K562 (cell line): ENCODE measurements at regions not wholly inside any gene's neighbourhood (a gene's known extent, or its start where the extent isn't known, plus 50 kb on each side); places are given as distances from the start of the nearest gene placed in this dataset.
A peak's percentile ranks its signal among the peaks of the same experiment; 100 is the strongest.

Experiments
- ATAC-seq: fragments of 200-7000 bp; cut with Tn5 transposase; 3 replicates; pipeline ENCODE4 v1.9.1; 2020; ENCODE audit warnings: moderate library complexity
- BruUV-seq: library from RNA; stranded (reverse); fragments of 400-500 nt; replicated peaks from 2 replicates; lab custom pipeline; 2021; lab: Mats Ljungman, UMichigan
- CTCF ChIA-PET: fragments of 300-600 bp; formaldehyde crosslinking; extraction: SDS; loops from one replicate; lab custom pipeline; 2021; ENCODE audit warnings: low intra/inter-chr PET ratio; lab: Yijun Ruan, JAX
- POLR2A ChIA-PET: fragments of 300-600, 350-650 bp; sonication (Branson Sonifier 250); formaldehyde crosslinking; extraction: SDS; loops from one replicate; lab custom pipeline; 2021; ENCODE audit warnings: antibody characterized with exemption, inconsistent platforms; lab: Yijun Ruan, JAX
- DNase-seq, 4 experiments: peaks; one replicate each; pipeline versions ENCODE4 v3.0.0 to v3.0.0-alpha.2; 2011 to 2018; ENCODE audit warnings: low spot score in 3 of 4, mixed read lengths in 3 of 4; ENCODE audit errors: extremely low read depth in 1 of 4
- FAIRE-seq: peaks from 2 replicates; lab custom pipeline; 2011; peaks lifted over from hg19 to GRCh38; lab: Jason Lieb, UNC
- H2AFZ ChIP-seq: 2 replicates; pipeline ENCODE4 v1.6.0; 2011; ENCODE audit warnings: low read depth, low read length, control low read depth, inconsistent platforms
- H3K27ac ChIP-seq: fragments of 200-600 bp; 3 replicates; pipeline ENCODE4 v1.8.0; 2011; ENCODE audit warnings: low read depth, mild to moderate bottlenecking, control low read depth, inconsistent platforms, low read length, moderate library complexity, mixed read lengths; ENCODE audit errors: extremely low read depth
- H3K27me3 ChIP-seq, 2 experiments: fragments of 300-600 bp in 1 of 2; 2 replicates in 1 of 2; 3 replicates in 1 of 2; pipeline versions ENCODE4 v1.6.0 to v1.8.0; 2011; ENCODE audit warnings: inconsistent platforms in 2 of 2, low read length in 2 of 2, mild to moderate bottlenecking in 1 of 2, mixed read lengths in 1 of 2, moderate library complexity in 1 of 2; ENCODE audit not compliant: control insufficient read depth in 2 of 2, insufficient read depth in 2 of 2
- H3K36me3 ChIP-seq: fragments of 300-600 bp; 3 replicates; pipeline ENCODE4 v1.8.0; 2011; ENCODE audit warnings: mild to moderate bottlenecking, low read length, inconsistent platforms; ENCODE audit not compliant: control insufficient read depth, insufficient read depth
- H3K4me1 ChIP-seq, 2 experiments: fragments of 200-600 bp in 1 of 2; replicated peaks in 1 of 2; 2 replicates in 1 of 2; 3 replicates in 1 of 2; pipeline versions ENCODE4 v1.5.1 to v1.8.0; 2011; ENCODE audit warnings: inconsistent platforms in 2 of 2, low read length in 2 of 2, mild to moderate bottlenecking in 1 of 2, mixed read lengths in 1 of 2, moderate library complexity in 1 of 2; ENCODE audit not compliant: control insufficient read depth in 2 of 2, insufficient read depth in 2 of 2
- H3K4me2 ChIP-seq: 2 replicates; pipeline ENCODE4 v1.6.1; 2011; ENCODE audit warnings: low read length, control low read depth, inconsistent platforms, mixed read lengths; ENCODE audit not compliant: insufficient read depth
- H3K4me3 ChIP-seq: fragments of 200-600 bp; sonication (generic), shearing (Covaris generic); 2 replicates; pipeline ENCODE4 v1.5.1; 2016; ENCODE audit warnings: control low read depth, inconsistent platforms
- H3K79me2 ChIP-seq: fragments of 200-600 bp; 3 replicates; pipeline ENCODE4 v1.8.0; 2011; ENCODE audit warnings: low read length, inconsistent platforms; ENCODE audit not compliant: control insufficient read depth, insufficient read depth
- H3K9ac ChIP-seq, 2 experiments: 2 replicates each; pipeline versions ENCODE4 v1.6.0 to v1.6.1; 2011; ENCODE audit warnings: low read depth in 2 of 2, low read length in 2 of 2, control low read depth in 1 of 2, inconsistent platforms in 1 of 2, mild to moderate bottlenecking in 1 of 2, mixed read lengths in 1 of 2; ENCODE audit not compliant: insufficient read depth in 1 of 2
- H3K9me1 ChIP-seq: one replicate; pipeline ENCODE4 v1.6.0; 2011; ENCODE audit warnings: inconsistent platforms, mild to moderate bottlenecking, low read length, moderate library complexity; ENCODE audit not compliant: control insufficient read depth, insufficient read depth
- H3K9me3 ChIP-seq: replicated peaks from 2 replicates; pipeline ENCODE4 v1.5.1; 2011; ENCODE audit warnings: low read depth, low read length, inconsistent platforms; ENCODE audit not compliant: control insufficient read depth, insufficient read depth
- H4K20me1 ChIP-seq: replicated peaks from 2 replicates; pipeline ENCODE4 v1.6.1; 2011; ENCODE audit warnings: low read length, inconsistent platforms, mixed read lengths; ENCODE audit not compliant: control insufficient read depth, insufficient read depth
- CREB3 ChIP-seq: fragments of 450-650 bp; conservative IDR thresholded peaks from 2 replicates; pipeline ENCODE4 v1.6.1; 2016; ENCODE audit warnings: missing genetic modification characterization, low read depth, mild to moderate bottlenecking, missing compliant biosample characterization, moderate library complexity
- CREM ChIP-seq: IDR thresholded peaks from 2 replicates; pipeline ENCODE4 v1.6.1; 2014; ENCODE audit warnings: antibody characterized with exemption, low read depth
- DNMT1 ChIP-seq: fragments of 450-650 bp; IDR thresholded peaks from 2 replicates; pipeline ENCODE4 v1.6.1; 2016; ENCODE audit warnings: antibody characterized with exemption, mild to moderate bottlenecking
- FOXA1 ChIP-seq: fragments of 450-650 bp; IDR thresholded peaks from 2 replicates; pipeline ENCODE4 v1.6.1; 2016; ENCODE audit warnings: mild to moderate bottlenecking, borderline replicate concordance
- GATAD2A ChIP-seq: fragments of 450-650 bp; IDR thresholded peaks from 2 replicates; pipeline ENCODE4 v1.6.1; 2017
- KHSRP ChIP-seq: fragments of 450-650 bp; IDR thresholded peaks from 2 replicates; pipeline ENCODE4 v1.6.1; 2017
- MYBL2 ChIP-seq, 2 experiments: fragments of 450-650 bp in 1 of 2; sonication (generic) in 1 of 2; formaldehyde crosslinking in 1 of 2; IDR thresholded peaks; 2 replicates each; pipeline versions ENCODE4 v1.6.1 to v1.8.1; 2017 to 2022; ENCODE audit warnings: borderline replicate concordance in 1 of 2, inconsistent platforms in 1 of 2, low read depth in 1 of 2, mild to moderate bottlenecking in 1 of 2, missing genetic modification reagents in 1 of 2, moderate library complexity in 1 of 2
- NFATC3 ChIP-seq: fragments of 450-650 bp; IDR thresholded peaks from 2 replicates; pipeline ENCODE4 v1.6.1; 2017; ENCODE audit warnings: mild to moderate bottlenecking
- NFIC ChIP-seq: fragments of 450-650 bp; IDR thresholded peaks from 2 replicates; pipeline ENCODE4 v1.6.1; 2017; ENCODE audit warnings: mild to moderate bottlenecking, inconsistent platforms
- NR1H2 ChIP-seq: sonication (generic); formaldehyde crosslinking; IDR thresholded peaks from 2 replicates; pipeline ENCODE4 v1.4.0; 2020; ENCODE audit warnings: mild to moderate bottlenecking, missing genetic modification reagents
- SMAD3 ChIP-seq: fragments of 450-650 bp; formaldehyde crosslinking; conservative IDR thresholded peaks from 2 replicates; pipeline ENCODE4 v1.4.0; 2020; ENCODE audit warnings: mild to moderate bottlenecking
- ZNF146 ChIP-seq: IDR thresholded peaks from one replicate; pipeline ENCODE4 v1.6.1; 2018; ENCODE audit warnings: missing compliant biosample characterization; ENCODE audit not compliant: unreplicated experiment
- ZNF778 ChIP-seq: fragments of 450-650 bp; formaldehyde crosslinking; IDR thresholded peaks from 2 replicates; pipeline ENCODE4 v1.4.0; 2020; ENCODE audit warnings: mild to moderate bottlenecking, moderate library complexity
- ZNF830 ChIP-seq: fragments of 250-450 bp; sonication (Bioruptor Pico); IDR thresholded peaks from 2 replicates; pipeline ENCODE4 v1.5.0; 2021; ENCODE audit warnings: mild to moderate bottlenecking
- WGBS: fragments of 100-300 bp; shearing (Covaris generic); methylation state at CpG from one replicate; pipeline ENCODE4 v1.1.6; 2016; ENCODE audit warnings: low coverage, mixed read lengths; ENCODE audit not compliant: insufficient coverage; ENCODE audit errors: missing lambda C conversion rate; 5-methylcytosine and 5-hydroxymethylcytosine counted together
- in situ Hi-C: fragments of 300-500 bp; cut with MboI; formaldehyde crosslinking; loops from 4 replicates; pipeline ENCODE4 v1.15.0; 2018; ENCODE audit warnings: inconsistent platforms, mixed read lengths
- intact Hi-C: fragments of 100-400 bp; cut with micrococcal nuclease; formaldehyde crosslinking; loops from 2 replicates; pipeline ENCODE4 v1.14.2; 2022
- TF ChIP-seq, protein P1 (sequence below): fragments of 250-450 bp; sonication (Bioruptor Pico); IDR thresholded peaks from 2 replicates; pipeline ENCODE4 v1.9.0; 2021; ENCODE audit warnings: mild to moderate bottlenecking
- TF ChIP-seq, protein P2 (sequence below): fragments of 450-650 bp; IDR thresholded peaks from 2 replicates; pipeline ENCODE4 v1.6.1; 2016; ENCODE audit warnings: low read depth, mild to moderate bottlenecking, moderate library complexity
- TF ChIP-seq, protein P3 (sequence below): IDR thresholded peaks from 2 replicates; pipeline ENCODE4 v1.6.1; 2014; ENCODE audit warnings: antibody characterized with exemption

DNA sequence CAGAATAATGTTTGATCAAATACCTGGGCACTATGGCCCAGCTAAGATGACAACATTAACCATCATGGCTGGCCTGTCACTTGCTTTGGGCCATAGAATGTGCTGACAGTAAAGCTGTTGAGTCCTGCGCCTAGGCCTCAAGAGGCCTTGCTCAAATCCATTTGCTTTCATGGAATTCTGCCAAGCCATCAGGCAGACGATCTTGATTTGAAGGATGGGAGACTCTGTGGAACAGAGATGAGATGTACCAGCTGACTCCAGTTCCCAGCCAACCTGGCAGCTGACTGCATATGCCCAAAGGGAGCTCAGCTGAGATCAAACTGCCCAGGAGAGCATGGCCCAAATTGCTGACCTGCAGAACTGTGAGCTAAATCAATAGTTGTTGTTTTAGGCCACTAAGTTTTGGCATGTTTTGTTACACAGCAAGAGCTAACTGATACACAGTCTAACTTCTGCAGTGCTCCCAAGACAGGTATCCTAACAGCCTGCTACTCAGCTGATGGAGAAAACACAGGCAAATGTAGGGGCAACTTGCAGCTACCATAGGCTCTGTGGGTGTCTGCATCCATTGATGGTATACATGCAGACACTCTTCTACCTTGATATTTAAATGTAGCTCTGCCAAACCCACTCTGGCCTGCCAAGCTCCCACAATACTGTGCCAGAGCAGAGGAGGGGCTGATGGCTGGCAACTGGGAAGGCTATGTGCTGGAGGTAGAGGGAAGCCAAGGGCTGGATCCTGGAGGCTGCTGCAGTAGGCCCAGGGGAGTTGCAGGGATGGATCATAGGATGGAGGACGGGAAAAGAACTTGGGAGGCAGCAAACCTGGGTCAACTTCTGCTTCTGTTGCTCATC is 55.2 kb upstream of the RNF24 start (continued):
- TF ChIP-seq, protein P1, sequence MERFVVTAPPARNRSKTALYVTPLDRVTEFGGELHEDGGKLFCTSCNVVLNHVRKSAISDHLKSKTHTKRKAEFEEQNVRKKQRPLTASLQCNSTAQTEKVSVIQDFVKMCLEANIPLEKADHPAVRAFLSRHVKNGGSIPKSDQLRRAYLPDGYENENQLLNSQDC (CRISPR knock-in tag), result no peak
- no peak for TF ChIP-seq NFIC
- no peak for TF ChIP-seq DNMT1
- no peak for TF ChIP-seq SMAD3 (CRISPR knock-in tag)
- no peak for TF ChIP-seq MYBL2 (IDR thresholded peaks at IDR 0.05; ENCODE audit: low read depth)
- no peak for TF ChIP-seq MYBL2 (CRISPR knock-in tag; IDR thresholded peaks at IDR 0.05; ENCODE audit: borderline replicate concordance)
- no peak for TF ChIP-seq GATAD2A
- TF ChIP-seq ZNF830 (CRISPR knock-in tag), result no peak
- TF ChIP-seq, protein P2, sequence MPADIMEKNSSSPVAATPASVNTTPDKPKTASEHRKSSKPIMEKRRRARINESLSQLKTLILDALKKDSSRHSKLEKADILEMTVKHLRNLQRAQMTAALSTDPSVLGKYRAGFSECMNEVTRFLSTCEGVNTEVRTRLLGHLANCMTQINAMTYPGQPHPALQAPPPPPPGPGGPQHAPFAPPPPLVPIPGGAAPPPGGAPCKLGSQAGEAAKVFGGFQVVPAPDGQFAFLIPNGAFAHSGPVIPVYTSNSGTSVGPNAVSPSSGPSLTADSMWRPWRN, result no peak

DNA sequence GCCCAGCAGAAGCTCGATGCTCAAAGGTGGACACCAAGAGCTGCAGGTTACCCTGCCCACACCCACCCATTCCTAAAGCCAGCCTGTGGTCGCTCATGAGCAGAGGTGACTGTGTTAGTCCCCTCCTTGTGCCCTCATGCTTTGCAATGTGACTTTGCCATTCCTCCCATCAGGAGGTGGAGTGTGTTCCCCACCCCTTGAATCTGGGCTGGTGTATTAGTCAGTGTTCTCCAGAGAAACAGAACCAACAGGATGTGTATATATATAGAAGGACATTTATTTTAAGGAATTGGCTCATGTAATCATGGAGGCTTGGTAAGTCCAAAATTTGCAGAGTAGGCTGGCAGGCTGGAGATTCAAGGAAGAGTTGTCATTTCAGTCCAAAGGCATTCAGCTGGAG is 54.4 kb upstream of the RNF24 start:
- Histone ChIP-seq H3K9me3 (0 out of 2 replicates have a peak, but pooled peaks cover 3% of the 10 kb centered on the region), H3K4me1 (peaks cover 30 to 59% of the 10 kb centered on the region in 2 experiments), H3K27me3 (no peaks in the 10 kb centered on the region), H3K79me2 (no peaks in the 10 kb centered on the region; the same call in 2 of the 3 replicates), H3K36me3 (no peaks in the 10 kb centered on the region), H3K27ac (no peak overlapping the region), H3K4me2 (no peak overlapping the region), H3K9me1 (no peaks in the 10 kb centered on the region), H3K9ac (peak overlapping the region in 1 of 2 experiments; percentile 65; a peak in 1 of 4 replicates), H4K20me1 (no peaks in the 10 kb centered on the region), H3K4me3 (no peak overlapping the region), H2AFZ (peak overlapping the region; percentile 24; the same call in 1 of the 2 replicates)
- ChIA-PET POLR2A (no interaction called here), CTCF (no interaction called here)
- FAIRE-seq (no peak), ATAC-seq (no peak), DNase-seq (no peak)
- intact Hi-C loops (no loop called here), in situ Hi-C loops (no loop called here)
- BruUV-seq, result no TSS peak
- WGBS, result 75% methylated on average over 1 of the region's 2 CpGs
- TF ChIP-seq, protein P3, sequence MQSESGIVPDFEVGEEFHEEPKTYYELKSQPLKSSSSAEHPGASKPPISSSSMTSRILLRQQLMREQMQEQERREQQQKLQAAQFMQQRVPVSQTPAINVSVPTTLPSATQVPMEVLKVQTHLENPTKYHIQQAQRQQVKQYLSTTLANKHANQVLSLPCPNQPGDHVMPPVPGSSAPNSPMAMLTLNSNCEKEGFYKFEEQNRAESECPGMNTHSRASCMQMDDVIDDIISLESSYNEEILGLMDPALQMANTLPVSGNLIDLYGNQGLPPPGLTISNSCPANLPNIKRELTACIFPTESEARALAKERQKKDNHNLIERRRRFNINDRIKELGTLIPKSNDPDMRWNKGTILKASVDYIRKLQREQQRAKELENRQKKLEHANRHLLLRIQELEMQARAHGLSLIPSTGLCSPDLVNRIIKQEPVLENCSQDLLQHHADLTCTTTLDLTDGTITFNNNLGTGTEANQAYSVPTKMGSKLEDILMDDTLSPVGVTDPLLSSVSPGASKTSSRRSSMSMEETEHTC, result no peak
- TF ChIP-seq KHSRP, result no peak
- TF ChIP-seq CREB3, result no peak
- TF ChIP-seq FOXA1, result no peak
- TF ChIP-seq CREM, result no peak
- TF ChIP-seq NFATC3, result no peak
- TF ChIP-seq ZNF830 (CRISPR knock-in tag), result no peak
- TF ChIP-seq NR1H2 (CRISPR knock-in tag), result no peak
- no peak for TF ChIP-seq ZNF146 (CRISPR knock-in tag)
- no peak for TF ChIP-seq ZNF778 (CRISPR knock-in tag)
